ENCODE measurements at regions not wholly inside any gene's neighbourhood (a gene's known extent, or its start where the extent isn't known, plus 50 kb on each side); places are given as distances from the start of the nearest gene placed in this dataset.
A peak's percentile ranks its signal among the peaks of the same experiment; 100 is the strongest.

DNA sequence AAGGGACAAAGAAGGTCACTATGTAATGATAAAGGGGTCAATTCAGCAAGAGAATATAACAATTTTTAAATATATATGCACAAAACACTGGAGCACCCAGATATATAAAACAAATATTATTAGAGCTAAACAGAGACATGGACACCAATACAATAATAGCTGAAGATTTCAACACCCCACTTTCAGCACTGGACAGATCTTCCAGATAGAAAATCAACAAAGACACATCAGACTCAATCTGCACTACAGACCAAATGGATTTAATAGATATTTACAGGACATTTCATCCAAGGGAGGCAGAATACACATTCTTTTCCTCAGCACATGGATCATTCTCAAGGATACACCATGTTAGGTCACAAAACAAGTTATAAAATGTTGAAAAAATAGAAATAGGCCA is 111.4 kb downstream of the SOX3 start:
- Histone ChIP-seq H3K4me3 (replicated peaks in 1 of 3; ENCODE audit: low read depth in 2 of 3, low read length in 3 of 3) (no peak overlapping the region), H3K9ac (ENCODE audit: insufficient read depth, low read length, poor library complexity, severe bottlenecking) (no peak overlapping the region), H3K36me3 (replicated peaks in 1 of 2; ENCODE audit: control insufficient read depth in 1 of 2, insufficient read depth in 2 of 2, low read length in 2 of 2) (no peaks in the 10 kb centered on the region), H3K4me1 (ENCODE audit: control insufficient read depth in 1 of 2, insufficient read depth in 2 of 2, low read length in 2 of 2) (no peaks in the 10 kb centered on the region), H3K27me3 (ENCODE audit: control insufficient read depth in 2 of 2, insufficient read depth in 2 of 2, low read length in 2 of 2) (no peaks in the 10 kb centered on the region), H3K4me2 (replicated peaks; ENCODE audit: extremely low read depth, low read length, poor library complexity, severe bottlenecking) (no peak overlapping the region), H3K79me2 (ENCODE audit: insufficient read depth, low read length) (no peaks in the 10 kb centered on the region), H3K9me3 (replicated peaks in 1 of 2; ENCODE audit: control insufficient read depth in 1 of 2, insufficient read depth in 1 of 2, low read length in 2 of 2) (no peaks in the 10 kb centered on the region), H3K27ac (ENCODE audit: low read depth in 1 of 2, low read length in 2 of 2) (no peak overlapping the region), H2AFZ (ENCODE audit: insufficient read depth, low read depth, low read length, poor library complexity, severe bottlenecking) (no peak overlapping the region), H4K20me1 (ENCODE audit: insufficient read depth, low read length) (no peaks in the 10 kb centered on the region)
- intact Hi-C loops (cut with micrococcal nuclease) = no loop called here
- no peak overlapping the region for H3K27ac Mint-ChIP-seq
- H3K27me3 Mint-ChIP-seq (ENCODE audit: low read depth in 3 of 3) = peaks cover 0 to 3% (median 0%) of the 10 kb centered on the region in 3 donors
- no peaks in the 10 kb centered on the region for H3K36me3 Mint-ChIP-seq
- TF ChIP-seq, protein P1, sequence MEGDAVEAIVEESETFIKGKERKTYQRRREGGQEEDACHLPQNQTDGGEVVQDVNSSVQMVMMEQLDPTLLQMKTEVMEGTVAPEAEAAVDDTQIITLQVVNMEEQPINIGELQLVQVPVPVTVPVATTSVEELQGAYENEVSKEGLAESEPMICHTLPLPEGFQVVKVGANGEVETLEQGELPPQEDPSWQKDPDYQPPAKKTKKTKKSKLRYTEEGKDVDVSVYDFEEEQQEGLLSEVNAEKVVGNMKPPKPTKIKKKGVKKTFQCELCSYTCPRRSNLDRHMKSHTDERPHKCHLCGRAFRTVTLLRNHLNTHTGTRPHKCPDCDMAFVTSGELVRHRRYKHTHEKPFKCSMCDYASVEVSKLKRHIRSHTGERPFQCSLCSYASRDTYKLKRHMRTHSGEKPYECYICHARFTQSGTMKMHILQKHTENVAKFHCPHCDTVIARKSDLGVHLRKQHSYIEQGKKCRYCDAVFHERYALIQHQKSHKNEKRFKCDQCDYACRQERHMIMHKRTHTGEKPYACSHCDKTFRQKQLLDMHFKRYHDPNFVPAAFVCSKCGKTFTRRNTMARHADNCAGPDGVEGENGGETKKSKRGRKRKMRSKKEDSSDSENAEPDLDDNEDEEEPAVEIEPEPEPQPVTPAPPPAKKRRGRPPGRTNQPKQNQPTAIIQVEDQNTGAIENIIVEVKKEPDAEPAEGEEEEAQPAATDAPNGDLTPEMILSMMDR (IDR thresholded peaks at IDR 0.05) = no peak
- H3K4me3 Mint-ChIP-seq = no peak overlapping the region
- DNase-seq = no peak
- H3K4me1 Mint-ChIP-seq = no peaks in the 10 kb centered on the region
- peaks cover 0 to 2% (median 0%) of the 10 kb centered on the region in 7 donors for H3K9me3 Mint-ChIP-seq

DNA sequence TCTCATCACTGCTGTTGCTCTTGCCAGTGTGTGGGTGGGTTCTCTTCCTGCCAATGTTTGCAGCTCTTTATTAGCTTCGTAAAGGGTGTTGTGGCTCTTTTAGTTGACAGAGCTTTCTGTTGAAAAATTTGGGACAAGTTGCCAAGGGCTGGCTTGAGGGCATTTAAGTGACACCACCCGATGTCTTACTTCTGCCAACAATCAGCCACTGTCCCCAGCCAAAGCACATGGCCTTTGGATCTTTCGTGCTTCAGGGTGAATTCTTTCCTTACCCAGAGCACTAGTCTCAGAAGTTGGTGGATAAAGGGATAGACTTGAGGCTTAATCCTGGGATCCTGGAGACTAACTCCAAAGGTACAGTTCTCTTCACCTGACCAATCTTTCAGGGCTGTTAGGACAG is 113.6 kb downstream of the SOX3 start:
- Histone ChIP-seq H3K79me2 (ENCODE audit: insufficient read depth, low read length) (no peaks in the 10 kb centered on the region), H3K4me1 (ENCODE audit: control insufficient read depth in 1 of 2, insufficient read depth in 2 of 2, low read length in 2 of 2) (no peaks in the 10 kb centered on the region), H3K9ac (ENCODE audit: insufficient read depth, low read length, poor library complexity, severe bottlenecking) (no peak overlapping the region), H3K4me2 (replicated peaks; ENCODE audit: extremely low read depth, low read length, poor library complexity, severe bottlenecking) (no peak overlapping the region), H3K9me3 (replicated peaks in 1 of 2; ENCODE audit: control insufficient read depth in 1 of 2, insufficient read depth in 1 of 2, low read length in 2 of 2) (no peaks in the 10 kb centered on the region), H3K4me3 (replicated peaks in 1 of 3; ENCODE audit: low read depth in 2 of 3, low read length in 3 of 3) (no peak overlapping the region), H4K20me1 (ENCODE audit: insufficient read depth, low read length) (no peaks in the 10 kb centered on the region), H3K36me3 (replicated peaks in 1 of 2; ENCODE audit: control insufficient read depth in 1 of 2, insufficient read depth in 2 of 2, low read length in 2 of 2) (no peaks in the 10 kb centered on the region), H3K27me3 (ENCODE audit: control insufficient read depth in 2 of 2, insufficient read depth in 2 of 2, low read length in 2 of 2) (no peaks in the 10 kb centered on the region), H2AFZ (ENCODE audit: insufficient read depth, low read depth, low read length, poor library complexity, severe bottlenecking) (no peak overlapping the region), H3K27ac (ENCODE audit: low read depth in 1 of 2, low read length in 2 of 2) (no peak overlapping the region)
- no peak overlapping the region for H3K4me3 Mint-ChIP-seq
- H3K4me1 Mint-ChIP-seq = no peaks in the 10 kb centered on the region
- intact Hi-C loops (cut with micrococcal nuclease) = no loop called here
- DNase-seq = no peak
- no CpG with 5 or more reads among the region's 3 CpGs for WGBS (ENCODE audit: insufficient coverage)
- peaks cover 0 to 2% (median 0%) of the 10 kb centered on the region in 7 donors for H3K9me3 Mint-ChIP-seq
- TF ChIP-seq, protein P1 (IDR thresholded peaks at IDR 0.05) = no peak
- peak overlapping the region in 1 of 7 donors; percentile 50 for H3K27ac Mint-ChIP-seq
- peaks cover 0 to 1% (median 0%) of the 10 kb centered on the region in 3 donors for H3K27me3 Mint-ChIP-seq (ENCODE audit: low read depth in 3 of 3)
- no peaks in the 10 kb centered on the region for H3K36me3 Mint-ChIP-seq

All from CD14-positive monocyte (primary cell).